ENCODE measurements at regions not wholly inside any gene's neighbourhood (a gene's known extent, or its start where the extent isn't known, plus 50 kb on each side); places are given as distances from the start of the nearest gene placed in this dataset.

DNA sequence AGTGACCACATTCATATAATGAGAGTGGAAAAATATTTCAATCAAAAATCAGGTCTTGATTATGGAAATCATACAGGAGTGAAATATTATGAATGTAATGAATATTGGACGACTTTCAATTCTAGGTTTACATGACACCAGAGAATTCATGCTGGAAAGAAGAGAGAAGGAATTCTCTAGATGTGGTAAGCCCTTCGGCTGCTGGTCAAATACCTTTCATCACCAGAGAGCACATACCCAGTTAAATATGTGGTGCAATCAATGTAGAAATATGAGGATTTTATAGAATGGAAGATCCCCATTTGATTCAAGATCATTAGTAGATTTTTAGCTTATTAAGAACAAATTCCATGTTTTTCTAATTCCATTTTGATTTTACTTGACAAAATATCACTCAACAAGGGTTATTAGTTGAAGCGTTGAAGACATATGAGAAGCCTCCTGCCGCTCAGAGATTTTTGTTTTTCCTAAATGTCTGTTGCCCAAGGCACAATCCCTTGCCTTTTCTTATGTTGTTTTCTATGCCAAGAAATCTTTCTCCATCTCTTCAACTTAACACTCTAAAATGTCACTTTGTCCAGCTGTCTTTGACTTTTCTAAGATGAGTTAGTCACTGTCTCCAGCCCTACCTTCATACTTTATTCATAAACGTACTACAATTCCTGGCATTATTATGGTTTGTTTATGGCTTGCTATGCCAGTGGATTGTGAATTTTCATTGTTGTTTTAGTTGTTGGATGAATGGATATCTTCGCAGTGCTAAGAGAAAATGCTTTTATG, 72.8 kb upstream of the ZDHHC17 start:
- Histone ChIP-seq H2AFZ (ENCODE audit: insufficient read depth, low read depth, low read length, poor library complexity, severe bottlenecking) (no peak overlapping the region), H3K4me3 (replicated peaks in 1 of 3; ENCODE audit: low read depth in 2 of 3, low read length in 3 of 3) (no peak overlapping the region), H3K4me2 (replicated peaks; ENCODE audit: extremely low read depth, low read length, poor library complexity, severe bottlenecking) (no peak overlapping the region), H4K20me1 (ENCODE audit: insufficient read depth, low read length) (no peaks in the 10 kb centered on the region), H3K9ac (ENCODE audit: insufficient read depth, low read length, poor library complexity, severe bottlenecking) (no peak overlapping the region), H3K79me2 (ENCODE audit: insufficient read depth, low read length) (no peaks in the 10 kb centered on the region), H3K4me1 (ENCODE audit: control insufficient read depth in 1 of 2, insufficient read depth in 2 of 2, low read length in 2 of 2) (no peaks in the 10 kb centered on the region), H3K27ac (ENCODE audit: low read depth in 1 of 2, low read length in 2 of 2) (no peak overlapping the region), H3K27me3 (ENCODE audit: control insufficient read depth in 2 of 2, insufficient read depth in 2 of 2, low read length in 2 of 2) (no peaks in the 10 kb centered on the region), H3K36me3 (replicated peaks in 1 of 2; ENCODE audit: control insufficient read depth in 1 of 2, insufficient read depth in 2 of 2, low read length in 2 of 2) (no peaks in the 10 kb centered on the region), H3K9me3 (replicated peaks in 1 of 2; ENCODE audit: control insufficient read depth in 1 of 2, insufficient read depth in 1 of 2, low read length in 2 of 2) (no peaks in the 10 kb centered on the region)
- H3K4me1 Mint-ChIP-seq: peaks cover 10% of the 10 kb centered on the region
- no peaks in the 10 kb centered on the region for H3K36me3 Mint-ChIP-seq
- intact Hi-C loops (cut with micrococcal nuclease): no loop called here
- TF ChIP-seq, protein P1, sequence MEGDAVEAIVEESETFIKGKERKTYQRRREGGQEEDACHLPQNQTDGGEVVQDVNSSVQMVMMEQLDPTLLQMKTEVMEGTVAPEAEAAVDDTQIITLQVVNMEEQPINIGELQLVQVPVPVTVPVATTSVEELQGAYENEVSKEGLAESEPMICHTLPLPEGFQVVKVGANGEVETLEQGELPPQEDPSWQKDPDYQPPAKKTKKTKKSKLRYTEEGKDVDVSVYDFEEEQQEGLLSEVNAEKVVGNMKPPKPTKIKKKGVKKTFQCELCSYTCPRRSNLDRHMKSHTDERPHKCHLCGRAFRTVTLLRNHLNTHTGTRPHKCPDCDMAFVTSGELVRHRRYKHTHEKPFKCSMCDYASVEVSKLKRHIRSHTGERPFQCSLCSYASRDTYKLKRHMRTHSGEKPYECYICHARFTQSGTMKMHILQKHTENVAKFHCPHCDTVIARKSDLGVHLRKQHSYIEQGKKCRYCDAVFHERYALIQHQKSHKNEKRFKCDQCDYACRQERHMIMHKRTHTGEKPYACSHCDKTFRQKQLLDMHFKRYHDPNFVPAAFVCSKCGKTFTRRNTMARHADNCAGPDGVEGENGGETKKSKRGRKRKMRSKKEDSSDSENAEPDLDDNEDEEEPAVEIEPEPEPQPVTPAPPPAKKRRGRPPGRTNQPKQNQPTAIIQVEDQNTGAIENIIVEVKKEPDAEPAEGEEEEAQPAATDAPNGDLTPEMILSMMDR (IDR thresholded peaks at IDR 0.05): no peak
- no peak for DNase-seq
- H3K27me3 Mint-ChIP-seq (ENCODE audit: low read depth in 3 of 3): no peaks in the 10 kb centered on the region
- H3K9me3 Mint-ChIP-seq: no peaks in the 10 kb centered on the region
- H3K4me3 Mint-ChIP-seq: no peak overlapping the region
- 95% methylated on average over 3 of the region's 6 CpGs for WGBS (ENCODE audit: insufficient coverage)
- H3K27ac Mint-ChIP-seq: no peak overlapping the region

DNA sequence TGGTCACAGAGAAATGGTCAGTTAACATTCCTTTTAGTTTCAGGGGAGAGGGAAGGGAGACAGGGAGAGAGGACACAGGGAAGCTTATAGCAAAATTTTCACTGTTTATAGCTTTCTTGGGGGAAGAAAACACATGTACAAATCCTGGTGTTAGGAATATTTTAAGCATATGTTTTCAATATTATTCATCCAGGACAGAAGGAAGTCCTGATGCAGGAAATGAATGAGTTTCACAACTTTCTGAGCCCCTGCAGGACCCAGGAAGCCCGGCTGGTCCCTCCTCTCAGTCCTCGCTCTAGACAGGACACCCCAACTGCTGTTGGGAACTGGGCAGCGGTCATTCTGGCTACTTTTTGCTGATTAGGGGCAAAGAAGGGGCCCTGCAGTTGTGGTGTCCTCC, 71.1 kb upstream of the ZDHHC17 start:
- no peaks in the 10 kb centered on the region for H3K27me3 Mint-ChIP-seq (ENCODE audit: low read depth in 3 of 3)
- Histone ChIP-seq H3K9ac (ENCODE audit: insufficient read depth, low read length, poor library complexity, severe bottlenecking) (no peak overlapping the region), H2AFZ (ENCODE audit: insufficient read depth, low read depth, low read length, poor library complexity, severe bottlenecking) (no peak overlapping the region), H3K4me3 (replicated peaks in 1 of 3; ENCODE audit: low read depth in 2 of 3, low read length in 3 of 3) (no peak overlapping the region), H3K4me2 (replicated peaks; ENCODE audit: extremely low read depth, low read length, poor library complexity, severe bottlenecking) (no peak overlapping the region), H3K79me2 (ENCODE audit: insufficient read depth, low read length) (no peaks in the 10 kb centered on the region), H4K20me1 (ENCODE audit: insufficient read depth, low read length) (no peaks in the 10 kb centered on the region), H3K27ac (ENCODE audit: low read depth in 1 of 2, low read length in 2 of 2) (no peak overlapping the region), H3K36me3 (replicated peaks in 1 of 2; ENCODE audit: control insufficient read depth in 1 of 2, insufficient read depth in 2 of 2, low read length in 2 of 2) (no peaks in the 10 kb centered on the region), H3K27me3 (ENCODE audit: control insufficient read depth in 2 of 2, insufficient read depth in 2 of 2, low read length in 2 of 2) (no peaks in the 10 kb centered on the region), H3K9me3 (replicated peaks in 1 of 2; ENCODE audit: control insufficient read depth in 1 of 2, insufficient read depth in 1 of 2, low read length in 2 of 2) (no peaks in the 10 kb centered on the region), H3K4me1 (ENCODE audit: control insufficient read depth in 1 of 2, insufficient read depth in 2 of 2, low read length in 2 of 2) (no peaks in the 10 kb centered on the region)
- peaks cover 0 to under 1% (median 0%) of the 10 kb centered on the region in 7 donors for H3K9me3 Mint-ChIP-seq
- H3K4me3 Mint-ChIP-seq: no peak overlapping the region
- WGBS (ENCODE audit: insufficient coverage): 14% methylated on average over 2 of the region's 3 CpGs
- TF ChIP-seq, protein P1 (IDR thresholded peaks at IDR 0.05): no peak
- DNase-seq: no peak
- no peaks in the 10 kb centered on the region for H3K36me3 Mint-ChIP-seq
- peaks cover 10% of the 10 kb centered on the region for H3K4me1 Mint-ChIP-seq
- no peak overlapping the region for H3K27ac Mint-ChIP-seq
- intact Hi-C loops (cut with micrococcal nuclease): no loop called here
